Mesendoderm (in vitro differentiated cells): ENCODE measurements at regions not wholly inside any gene's neighbourhood (a gene's known extent, or its start where the extent isn't known, plus 50 kb on each side); places are given as distances from the start of the nearest gene placed in this dataset.

ENCODE experiments used
- DNase-seq: peaks from one replicate; pipeline ENCODE4 v3.0.0; 2013
- H2AK5ac ChIP-seq: 2 replicates; pipeline ENCODE4 v1.6.1; 2013; ENCODE audit warnings: low read length, inconsistent platforms
- H2BK120ac ChIP-seq: 2 replicates; pipeline ENCODE4 v1.6.1; 2013; ENCODE audit warnings: low read depth, mild to moderate bottlenecking, low read length, moderate library complexity, mixed read lengths
- H2BK15ac ChIP-seq: replicated peaks from 2 replicates; pipeline ENCODE4 v1.6.1; 2013; ENCODE audit warnings: low read depth, mild to moderate bottlenecking, moderate library complexity
- H2BK5ac ChIP-seq: 2 replicates; pipeline ENCODE4 v1.6.1; 2013; ENCODE audit warnings: low read length, inconsistent platforms
- H3K18ac ChIP-seq: 2 replicates; pipeline ENCODE4 v1.6.1; 2013; ENCODE audit warnings: mild to moderate bottlenecking, low read length, mixed read lengths
- H3K23ac ChIP-seq: one replicate; pipeline ENCODE4 v1.6.1; 2013; ENCODE audit warnings: low read length
- H3K27ac ChIP-seq: 2 replicates; pipeline ENCODE4 v1.5.1; 2013; ENCODE audit warnings: low read depth, mild to moderate bottlenecking, inconsistent platforms, low read length, moderate library complexity
- H3K27me3 ChIP-seq: 2 replicates; pipeline ENCODE4 v1.6.1; 2013; ENCODE audit warnings: low read length, control low read depth, mild to moderate bottlenecking, inconsistent platforms; ENCODE audit not compliant: insufficient read depth, poor library complexity
- H3K36me3 ChIP-seq: 2 replicates; pipeline ENCODE4 v1.6.1; 2013; ENCODE audit warnings: low read length, inconsistent platforms; ENCODE audit not compliant: control insufficient read depth, insufficient read depth
- H3K4ac ChIP-seq: one replicate; pipeline ENCODE4 v1.6.1; 2013; ENCODE audit warnings: low read depth, mild to moderate bottlenecking, low read length, moderate library complexity
- H3K4me1 ChIP-seq: 2 replicates; pipeline ENCODE4 v1.6.1; 2013; ENCODE audit warnings: low read depth, low read length, inconsistent platforms; ENCODE audit not compliant: control insufficient read depth
- H3K4me2 ChIP-seq: 2 replicates; pipeline ENCODE4 v1.6.1; 2013; ENCODE audit warnings: low read length
- H3K4me3 ChIP-seq: 2 replicates; pipeline ENCODE4 v1.5.1; 2013; ENCODE audit warnings: mild to moderate bottlenecking, low read length
- H3K56ac ChIP-seq: one replicate; pipeline ENCODE4 v1.6.1; 2013; ENCODE audit warnings: low read length
- H3K79me1 ChIP-seq: 2 replicates; pipeline ENCODE4 v1.6.1; 2013; ENCODE audit warnings: low read length, inconsistent platforms
- H3K79me2 ChIP-seq: 2 replicates; pipeline ENCODE4 v1.6.1; 2013; ENCODE audit warnings: mild to moderate bottlenecking, low read length; ENCODE audit not compliant: control insufficient read depth, insufficient read depth
- H3K9ac ChIP-seq: 2 replicates; pipeline ENCODE4 v1.6.1; 2013; ENCODE audit warnings: low read length, inconsistent platforms
- H4K5ac ChIP-seq: one replicate; pipeline ENCODE4 v1.6.1; 2013; ENCODE audit warnings: low read length
- H4K8ac ChIP-seq: one replicate; pipeline ENCODE4 v1.6.1; 2013; ENCODE audit warnings: low read depth, mild to moderate bottlenecking, control low read depth, low read length, moderate library complexity
- WGBS: extraction: QIAGEN DNeasy Blood & Tissue Kit; methylation state at CpG from one replicate; pipeline ENCODE4 v1.1.7; 2013; ENCODE audit warnings: low lambda C conversion rate, missing lambda C conversion rate; ENCODE audit not compliant: insufficient coverage; ENCODE audit errors: extremely low coverage; 5-methylcytosine and 5-hydroxymethylcytosine counted together

- no peaks in the 10 kb centered on the region for H3K27me3 ChIP-seq
- no peak overlapping the region for H2BK120ac ChIP-seq
- H3K4ac ChIP-seq = no peak overlapping the region
- H2BK15ac ChIP-seq = no peak overlapping the region
- H3K18ac ChIP-seq = no peak overlapping the region
- no peak overlapping the region for H2BK5ac ChIP-seq
- H3K9ac ChIP-seq = no peak overlapping the region
- no peak overlapping the region for H2AK5ac ChIP-seq
- no peaks in the 10 kb centered on the region for H3K4me1 ChIP-seq
- DNase-seq = peak; percentile 16
- no peak overlapping the region for H4K5ac ChIP-seq
- H3K79me2 ChIP-seq = no peaks in the 10 kb centered on the region
- no peak overlapping the region for H3K4me3 ChIP-seq
- H3K79me1 ChIP-seq = no peaks in the 10 kb centered on the region
- no peaks in the 10 kb centered on the region for H3K36me3 ChIP-seq
- WGBS = no CpG with 5 or more reads among the region's 1 CpG
- H3K23ac ChIP-seq = no peak overlapping the region
- no peak overlapping the region for H4K8ac ChIP-seq
- no peak overlapping the region for H3K4me2 ChIP-seq
- H3K56ac ChIP-seq = no peak overlapping the region
- no peak overlapping the region for H3K27ac ChIP-seq
These were observed 150.9 kb downstream of the CD8B2 start for GRCh38 chr2:106638043-106638442.

DNA sequence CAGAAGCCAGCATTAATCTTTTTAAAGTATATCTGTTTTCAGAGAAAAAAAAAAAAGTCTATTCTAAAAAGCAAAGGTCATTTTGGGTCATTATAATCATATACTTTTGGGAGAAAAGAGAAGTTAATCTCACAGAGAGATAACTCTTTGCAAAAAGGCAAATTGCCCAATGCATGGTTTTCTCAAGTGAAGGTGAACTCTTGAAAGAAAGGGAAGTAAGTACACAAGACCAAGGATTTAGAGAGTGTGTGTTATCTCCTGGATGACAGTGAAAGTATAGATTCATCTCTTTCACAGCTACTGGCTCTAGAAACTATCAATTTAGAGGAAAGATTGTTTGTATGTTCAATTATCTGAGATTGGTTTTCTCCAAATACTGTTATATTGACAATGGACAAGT is 151.4 kb downstream of the CD8B2 start:
- no peaks in the 10 kb centered on the region for H3K27me3 ChIP-seq
- H3K18ac ChIP-seq = no peak overlapping the region
- no peak overlapping the region for H3K27ac ChIP-seq
- no peak overlapping the region for H4K5ac ChIP-seq
- no peak overlapping the region for H4K8ac ChIP-seq
- no peak overlapping the region for H3K4ac ChIP-seq
- H2BK120ac ChIP-seq = no peak overlapping the region
- H3K79me2 ChIP-seq = no peaks in the 10 kb centered on the region
- no peak overlapping the region for H3K4me3 ChIP-seq
- no peak overlapping the region for H2BK5ac ChIP-seq
- no peak overlapping the region for H3K9ac ChIP-seq
- H3K79me1 ChIP-seq = no peaks in the 10 kb centered on the region
- DNase-seq = no peak
- no peaks in the 10 kb centered on the region for H3K36me3 ChIP-seq
- H3K4me2 ChIP-seq = no peak overlapping the region
- H3K23ac ChIP-seq = no peak overlapping the region
- H2AK5ac ChIP-seq = no peak overlapping the region
- no peak overlapping the region for H2BK15ac ChIP-seq
- H3K4me1 ChIP-seq = no peaks in the 10 kb centered on the region
- H3K56ac ChIP-seq = no peak overlapping the region

GRCh38 chr2:106642679-106643078 is 155.5 kb downstream of the CD8B2 start:
- H3K56ac ChIP-seq = no peak overlapping the region
- H3K4me2 ChIP-seq = no peak overlapping the region
- H3K4me1 ChIP-seq = no peaks in the 10 kb centered on the region
- no peak overlapping the region for H3K23ac ChIP-seq
- DNase-seq = no peak
- no peak overlapping the region for H2AK5ac ChIP-seq
- H2BK5ac ChIP-seq = no peak overlapping the region
- H3K27me3 ChIP-seq = no peaks in the 10 kb centered on the region
- H4K8ac ChIP-seq = no peak overlapping the region
- H2BK120ac ChIP-seq = no peak overlapping the region
- H3K18ac ChIP-seq = no peak overlapping the region
- H2BK15ac ChIP-seq = no peak overlapping the region
- no peak overlapping the region for H4K5ac ChIP-seq
- H3K4ac ChIP-seq = no peak overlapping the region
- no peaks in the 10 kb centered on the region for H3K79me1 ChIP-seq
- H3K36me3 ChIP-seq = no peaks in the 10 kb centered on the region
- no peak overlapping the region for H3K27ac ChIP-seq
- no peak overlapping the region for H3K9ac ChIP-seq
- H3K79me2 ChIP-seq = no peaks in the 10 kb centered on the region
- H3K4me3 ChIP-seq = no peak overlapping the region

DNA sequence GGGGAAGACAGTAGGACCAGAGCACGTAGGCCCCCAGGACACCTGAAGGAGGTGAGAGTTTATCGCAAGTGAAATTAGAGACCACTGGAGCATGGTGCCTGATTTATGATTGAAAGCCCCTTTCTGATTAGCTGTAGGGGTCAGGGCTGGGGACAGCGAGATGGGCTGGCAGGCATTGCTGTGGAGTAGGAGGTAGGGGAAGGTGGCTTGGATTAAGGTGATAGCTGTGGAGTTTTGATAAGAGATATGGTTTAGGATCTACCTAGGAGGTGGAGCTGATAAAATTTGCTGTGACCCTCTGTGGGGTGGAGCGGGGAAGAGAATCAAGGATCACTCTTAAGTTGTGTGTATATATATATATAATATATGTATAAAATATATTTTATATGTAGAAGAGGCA is 157.5 kb downstream of the CD8B2 start:
- Histone ChIP-seq H2AK5ac (no peak overlapping the region), H4K5ac (no peak overlapping the region), H3K27ac (no peak overlapping the region), H2BK5ac (no peak overlapping the region), H3K4me2 (no peak overlapping the region), H3K18ac (no peak overlapping the region), H3K56ac (no peak overlapping the region), H2BK15ac (no peak overlapping the region), H3K23ac (no peak overlapping the region), H3K36me3 (no peaks in the 10 kb centered on the region), H3K4me1 (no peaks in the 10 kb centered on the region), H3K4me3 (no peak overlapping the region), H4K8ac (no peak overlapping the region), H3K27me3 (no peaks in the 10 kb centered on the region), H3K79me1 (no peaks in the 10 kb centered on the region), H3K4ac (no peak overlapping the region), H3K79me2 (no peaks in the 10 kb centered on the region), H2BK120ac (no peak overlapping the region), H3K9ac (no peak overlapping the region)
- WGBS = no CpG with 5 or more reads among the region's 4 CpGs
- no peak for DNase-seq

DNA sequence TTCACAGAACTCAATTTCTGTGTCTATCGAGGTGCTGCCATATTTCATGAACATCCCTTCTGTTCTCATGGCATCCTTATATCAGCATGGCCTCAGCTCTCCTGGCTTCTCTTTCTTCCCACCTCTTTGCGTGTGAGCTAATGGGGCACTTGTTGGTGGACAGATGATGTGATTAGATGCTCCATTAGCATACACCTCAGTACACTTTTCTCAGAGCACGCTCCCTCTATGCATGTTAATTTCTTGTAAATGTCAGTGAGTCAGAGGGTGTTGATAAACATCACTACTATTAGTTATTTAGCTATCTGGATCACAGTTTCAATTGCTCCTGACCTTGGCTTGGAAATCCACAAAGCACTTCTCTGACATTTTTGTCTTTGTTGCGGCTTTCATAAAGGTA is 159.4 kb downstream of the CD8B2 start:
- no peak overlapping the region for H3K18ac ChIP-seq
- no peak for DNase-seq
- no CpG with 5 or more reads among the region's 4 CpGs for WGBS

GRCh38 chr2:106649306-106649705 is 162.1 kb downstream of the CD8B2 start:
- H3K27ac ChIP-seq = no peak overlapping the region
- no peak overlapping the region for H3K23ac ChIP-seq
- no peaks in the 10 kb centered on the region for H3K27me3 ChIP-seq
- H3K36me3 ChIP-seq = no peaks in the 10 kb centered on the region
- no peak overlapping the region for H4K8ac ChIP-seq
- H3K79me2 ChIP-seq = no peaks in the 10 kb centered on the region
- H3K4ac ChIP-seq = no peak overlapping the region
- H3K79me1 ChIP-seq = no peaks in the 10 kb centered on the region
- no peak overlapping the region for H2BK120ac ChIP-seq
- no peak for DNase-seq
- no peak overlapping the region for H3K9ac ChIP-seq
- no peak overlapping the region for H3K4me3 ChIP-seq
- no peak overlapping the region for H4K5ac ChIP-seq
- H3K4me1 ChIP-seq = no peaks in the 10 kb centered on the region
- no CpG with 5 or more reads among the region's 1 CpG for WGBS
- no peak overlapping the region for H3K56ac ChIP-seq
- no peak overlapping the region for H2BK15ac ChIP-seq
- H2BK5ac ChIP-seq = no peak overlapping the region
- H3K4me2 ChIP-seq = no peak overlapping the region
- no peak overlapping the region for H3K18ac ChIP-seq
- no peak overlapping the region for H2AK5ac ChIP-seq

More for the DNA sequence above, 159.4 kb downstream of the CD8B2 start:
- H2BK15ac ChIP-seq = no peak overlapping the region
- H2BK120ac ChIP-seq = no peak overlapping the region
- no peaks in the 10 kb centered on the region for H3K79me2 ChIP-seq
- H3K23ac ChIP-seq = no peak overlapping the region
- no peak overlapping the region for H3K4ac ChIP-seq
- H4K8ac ChIP-seq = no peak overlapping the region
- H3K27ac ChIP-seq = no peak overlapping the region
- no peaks in the 10 kb centered on the region for H3K27me3 ChIP-seq
- H4K5ac ChIP-seq = no peak overlapping the region
- no peak overlapping the region for H2BK5ac ChIP-seq
- no peaks in the 10 kb centered on the region for H3K36me3 ChIP-seq
- H2AK5ac ChIP-seq = no peak overlapping the region
- H3K9ac ChIP-seq = no peak overlapping the region
- H3K79me1 ChIP-seq = no peaks in the 10 kb centered on the region
- H3K4me1 ChIP-seq = no peaks in the 10 kb centered on the region
- H3K56ac ChIP-seq = no peak overlapping the region
- H3K4me2 ChIP-seq = no peak overlapping the region
- no peak overlapping the region for H3K4me3 ChIP-seq
